K562 (cell line): ENCODE measurements at regions not wholly inside any gene's neighbourhood (a gene's known extent, or its start where the extent isn't known, plus 50 kb on each side); places are given as distances from the start of the nearest gene placed in this dataset.

Experiments
- ATAC-seq: fragments of 200-7000 bp; cut with Tn5 transposase; 3 replicates; pipeline ENCODE4 v1.9.1; 2020; ENCODE audit warnings: moderate library complexity
- BruUV-seq: library from RNA; stranded (reverse); fragments of 400-500 nt; replicated peaks from 2 replicates; lab custom pipeline; 2021; lab: Mats Ljungman, UMichigan
- CTCF ChIA-PET: fragments of 300-600 bp; formaldehyde crosslinking; extraction: SDS; loops from one replicate; lab custom pipeline; 2021; ENCODE audit warnings: low intra/inter-chr PET ratio; lab: Yijun Ruan, JAX
- POLR2A ChIA-PET: fragments of 300-600, 350-650 bp; sonication (Branson Sonifier 250); formaldehyde crosslinking; extraction: SDS; loops from one replicate; lab custom pipeline; 2021; ENCODE audit warnings: antibody characterized with exemption, inconsistent platforms; lab: Yijun Ruan, JAX
- DNase-seq, 4 experiments: peaks; one replicate each; pipeline versions ENCODE4 v3.0.0 to v3.0.0-alpha.2; 2011 to 2018; ENCODE audit warnings: low spot score in 3 of 4, mixed read lengths in 3 of 4; ENCODE audit errors: extremely low read depth in 1 of 4
- FAIRE-seq: peaks from 2 replicates; lab custom pipeline; 2011; peaks lifted over from hg19 to GRCh38; lab: Jason Lieb, UNC
- H2AFZ ChIP-seq: 2 replicates; pipeline ENCODE4 v1.6.0; 2011; ENCODE audit warnings: low read depth, low read length, control low read depth, inconsistent platforms
- H3K27ac ChIP-seq: fragments of 200-600 bp; 3 replicates; pipeline ENCODE4 v1.8.0; 2011; ENCODE audit warnings: low read depth, mild to moderate bottlenecking, control low read depth, inconsistent platforms, low read length, moderate library complexity, mixed read lengths; ENCODE audit errors: extremely low read depth
- H3K27me3 ChIP-seq, 2 experiments: fragments of 300-600 bp in 1 of 2; 2 replicates in 1 of 2; 3 replicates in 1 of 2; pipeline versions ENCODE4 v1.6.0 to v1.8.0; 2011; ENCODE audit warnings: inconsistent platforms in 2 of 2, low read length in 2 of 2, mild to moderate bottlenecking in 1 of 2, mixed read lengths in 1 of 2, moderate library complexity in 1 of 2; ENCODE audit not compliant: control insufficient read depth in 2 of 2, insufficient read depth in 2 of 2
- H3K36me3 ChIP-seq: fragments of 300-600 bp; 3 replicates; pipeline ENCODE4 v1.8.0; 2011; ENCODE audit warnings: mild to moderate bottlenecking, low read length, inconsistent platforms; ENCODE audit not compliant: control insufficient read depth, insufficient read depth
- H3K4me1 ChIP-seq, 2 experiments: fragments of 200-600 bp in 1 of 2; replicated peaks in 1 of 2; 2 replicates in 1 of 2; 3 replicates in 1 of 2; pipeline versions ENCODE4 v1.5.1 to v1.8.0; 2011; ENCODE audit warnings: inconsistent platforms in 2 of 2, low read length in 2 of 2, mild to moderate bottlenecking in 1 of 2, mixed read lengths in 1 of 2, moderate library complexity in 1 of 2; ENCODE audit not compliant: control insufficient read depth in 2 of 2, insufficient read depth in 2 of 2
- H3K4me2 ChIP-seq: 2 replicates; pipeline ENCODE4 v1.6.1; 2011; ENCODE audit warnings: low read length, control low read depth, inconsistent platforms, mixed read lengths; ENCODE audit not compliant: insufficient read depth
- H3K4me3 ChIP-seq: fragments of 200-600 bp; sonication (generic), shearing (Covaris generic); 2 replicates; pipeline ENCODE4 v1.5.1; 2016; ENCODE audit warnings: control low read depth, inconsistent platforms
- H3K79me2 ChIP-seq: fragments of 200-600 bp; 3 replicates; pipeline ENCODE4 v1.8.0; 2011; ENCODE audit warnings: low read length, inconsistent platforms; ENCODE audit not compliant: control insufficient read depth, insufficient read depth
- H3K9ac ChIP-seq, 2 experiments: 2 replicates each; pipeline versions ENCODE4 v1.6.0 to v1.6.1; 2011; ENCODE audit warnings: low read depth in 2 of 2, low read length in 2 of 2, control low read depth in 1 of 2, inconsistent platforms in 1 of 2, mild to moderate bottlenecking in 1 of 2, mixed read lengths in 1 of 2; ENCODE audit not compliant: insufficient read depth in 1 of 2
- H3K9me1 ChIP-seq: one replicate; pipeline ENCODE4 v1.6.0; 2011; ENCODE audit warnings: inconsistent platforms, mild to moderate bottlenecking, low read length, moderate library complexity; ENCODE audit not compliant: control insufficient read depth, insufficient read depth
- H3K9me3 ChIP-seq: replicated peaks from 2 replicates; pipeline ENCODE4 v1.5.1; 2011; ENCODE audit warnings: low read depth, low read length, inconsistent platforms; ENCODE audit not compliant: control insufficient read depth, insufficient read depth
- H4K20me1 ChIP-seq: replicated peaks from 2 replicates; pipeline ENCODE4 v1.6.1; 2011; ENCODE audit warnings: low read length, inconsistent platforms, mixed read lengths; ENCODE audit not compliant: control insufficient read depth, insufficient read depth
- DMBX1 ChIP-seq: fragments of 250-450 bp; sonication (Bioruptor Pico); IDR thresholded peaks from 2 replicates; pipeline ENCODE4 v1.8.0; 2022; ENCODE audit warnings: inconsistent platforms, mild to moderate bottlenecking, moderate library complexity, borderline replicate concordance
- GATAD2B ChIP-seq: fragments of 450-650 bp; IDR thresholded peaks from 2 replicates; pipeline ENCODE4 v1.6.1; 2017; ENCODE audit warnings: mild to moderate bottlenecking, borderline replicate concordance
- PCBP1 ChIP-seq: fragments of 200-400 bp; formaldehyde crosslinking; IDR thresholded peaks from 2 replicates; pipeline ENCODE4 v1.6.1; 2018; ENCODE audit warnings: mild to moderate bottlenecking, low read depth, low read length; ENCODE audit not compliant: poor library complexity, severe bottlenecking
- PYGO2 ChIP-seq: fragments of 450-650 bp; IDR thresholded peaks from 2 replicates; pipeline ENCODE4 v1.6.1; 2016; ENCODE audit warnings: mild to moderate bottlenecking, missing genetic modification characterization, moderate library complexity, missing compliant biosample characterization
- SMARCB1 ChIP-seq: IDR thresholded peaks from 2 replicates; pipeline ENCODE4 v1.6.1; 2011; ENCODE audit warnings: improper control_type of control experiment, low read depth; ENCODE audit not compliant: insufficient read length
- XRCC3 ChIP-seq: fragments of 450-650 bp; IDR thresholded peaks from 2 replicates; pipeline ENCODE4 v1.6.1; 2017; ENCODE audit warnings: mild to moderate bottlenecking, moderate library complexity
- WGBS: fragments of 100-300 bp; shearing (Covaris generic); methylation state at CpG from one replicate; pipeline ENCODE4 v1.1.6; 2016; ENCODE audit warnings: low coverage, mixed read lengths; ENCODE audit not compliant: insufficient coverage; ENCODE audit errors: missing lambda C conversion rate; 5-methylcytosine and 5-hydroxymethylcytosine counted together
- in situ Hi-C: fragments of 300-500 bp; cut with MboI; formaldehyde crosslinking; loops from 4 replicates; pipeline ENCODE4 v1.15.0; 2018; ENCODE audit warnings: inconsistent platforms, mixed read lengths
- intact Hi-C: fragments of 100-400 bp; cut with micrococcal nuclease; formaldehyde crosslinking; loops from 2 replicates; pipeline ENCODE4 v1.14.2; 2022
- TF ChIP-seq, protein P1 (sequence below): sonication (generic); formaldehyde crosslinking; IDR thresholded peaks from 2 replicates; pipeline ENCODE4 v1.8.0; 2022; ENCODE audit warnings: missing genetic modification reagents, mild to moderate bottlenecking, moderate library complexity, borderline replicate concordance

DNA sequence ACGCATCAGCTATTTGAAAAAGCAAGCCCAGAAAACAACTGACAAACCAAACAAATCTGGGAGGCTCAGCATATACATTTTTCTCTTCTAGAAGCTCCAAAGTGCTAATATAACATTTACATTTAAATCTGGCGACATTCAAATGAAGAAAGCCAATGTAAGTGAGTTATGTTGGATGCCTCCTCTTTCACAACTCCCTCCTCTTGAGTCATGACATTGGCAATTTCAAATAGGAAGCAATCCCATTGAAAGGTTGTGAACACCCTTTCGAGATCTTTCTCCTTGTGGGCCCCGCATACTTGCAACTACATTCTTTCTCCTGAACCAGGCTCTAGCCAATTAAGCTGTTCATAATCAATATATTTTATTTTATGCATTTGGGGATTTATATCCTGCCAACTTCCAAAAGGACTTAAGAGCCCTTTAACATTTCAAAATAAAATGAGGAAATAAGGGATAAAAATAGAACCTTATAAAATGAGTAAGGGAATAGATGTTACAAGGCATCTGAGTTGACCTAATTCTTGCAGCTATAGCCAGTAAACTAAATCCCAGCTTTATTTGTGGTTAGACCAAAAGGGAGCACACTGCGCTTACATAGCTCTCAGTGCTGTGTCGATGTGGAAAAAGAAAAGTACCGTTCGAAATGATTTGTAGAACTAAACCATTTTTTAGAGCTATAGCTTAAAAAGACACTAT lies 129.5 kb upstream of the SESN3 start:
- Histone ChIP-seq H3K79me2 (no peaks in the 10 kb centered on the region), H3K9ac (no peak overlapping the region), H3K27me3 (peaks cover 9 to 13% of the 10 kb centered on the region in 2 experiments; a peak in 4 of 5 replicates), H4K20me1 (no peaks in the 10 kb centered on the region), H3K9me3 (no peaks in the 10 kb centered on the region), H3K27ac (no peak overlapping the region), H3K4me2 (no peak overlapping the region), H3K9me1 (no peaks in the 10 kb centered on the region), H3K4me3 (no peak overlapping the region), H3K4me1 (no peaks in the 10 kb centered on the region), H2AFZ (no peak overlapping the region), H3K36me3 (no peaks in the 10 kb centered on the region)
- DNase-seq = no peak
- ChIA-PET POLR2A (interaction anchor here (0.8 to 1.8 kb wide), 2 partner anchors 10 to 17 kb away, joined by 3 to 4 read pairs; no protein-coding TSS in a partner anchor), CTCF (no interaction called here)
- BruUV-seq = no TSS peak
- in situ Hi-C loops (no loop called here), intact Hi-C loops (loop anchor here (10.0 kb wide), 2 partner anchors 206 to 404 kb away; no protein-coding TSS in a partner anchor)
- TF ChIP-seq PYGO2 (tag) = no peak
- TF ChIP-seq SMARCB1 = no peak
- TF ChIP-seq XRCC3 = no peak
- TF ChIP-seq, protein P1, sequence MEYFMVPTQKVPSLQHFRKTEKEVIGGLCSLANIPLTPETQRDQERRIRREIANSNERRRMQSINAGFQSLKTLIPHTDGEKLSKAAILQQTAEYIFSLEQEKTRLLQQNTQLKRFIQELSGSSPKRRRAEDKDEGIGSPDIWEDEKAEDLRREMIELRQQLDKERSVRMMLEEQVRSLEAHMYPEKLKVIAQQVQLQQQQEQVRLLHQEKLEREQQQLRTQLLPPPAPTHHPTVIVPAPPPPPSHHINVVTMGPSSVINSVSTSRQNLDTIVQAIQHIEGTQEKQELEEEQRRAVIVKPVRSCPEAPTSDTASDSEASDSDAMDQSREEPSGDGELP (CRISPR knock-in tag) = no peak
- TF ChIP-seq PCBP1 = no peak
- no peak for TF ChIP-seq DMBX1
- no peak for TF ChIP-seq GATAD2B
- ATAC-seq = no peak
- WGBS = 6% methylated on average over 8 of the region's 8 CpGs
- no peak for FAIRE-seq
